MM.1S (cell line): ENCODE measurements at regions not wholly inside any gene's neighbourhood (a gene's known extent, or its start where the extent isn't known, plus 50 kb on each side); places are given as distances from the start of the nearest gene placed in this dataset.
A peak's percentile ranks its signal among the peaks of the same experiment; 100 is the strongest.

Experiments used
- DNase-seq: peaks from one replicate; pipeline ENCODE4 v3.0.0-alpha.2; 2015
- H2AFZ ChIP-seq: fragments of 300-600 bp; sonication (generic); 2 replicates; pipeline ENCODE4 v1.6.0; 2016; ENCODE audit warnings: antibody characterized with exemption, low read length
- H3F3A ChIP-seq: fragments of 300-600 bp; sonication (generic); 2 replicates; pipeline ENCODE4 v1.6.1; 2016; ENCODE audit warnings: mild to moderate bottlenecking, antibody characterized with exemption, low read length, moderate library complexity, mixed read lengths; ENCODE audit not compliant: insufficient read depth
- H3K27ac ChIP-seq: fragments of 300-600 bp; sonication (generic); 2 replicates; pipeline ENCODE4 v1.5.1; 2016; ENCODE audit warnings: mild to moderate bottlenecking, low read length
- H3K27me3 ChIP-seq: fragments of 300-600 bp; sonication (generic); replicated peaks from 2 replicates; pipeline ENCODE4 v1.6.0; 2016; ENCODE audit warnings: low read length; ENCODE audit not compliant: insufficient read depth
- H3K36me3 ChIP-seq: fragments of 300-600 bp; sonication (generic); replicated peaks from 2 replicates; pipeline ENCODE4 v1.6.1; 2016; ENCODE audit warnings: mild to moderate bottlenecking, low read length, mixed read lengths; ENCODE audit not compliant: insufficient read depth
- H3K4me1 ChIP-seq: fragments of 300-600 bp; sonication (generic); 2 replicates; pipeline ENCODE4 v1.6.1; 2016; ENCODE audit warnings: low read length, mixed read lengths
- H3K4me2 ChIP-seq: fragments of 300-600 bp; sonication (generic); 2 replicates; pipeline ENCODE4 v1.6.0; 2016; ENCODE audit warnings: low read depth, low read length
- H3K4me3 ChIP-seq: fragments of 300-600 bp; sonication (generic); 2 replicates; pipeline ENCODE4 v1.5.1; 2016; ENCODE audit warnings: low read length, mixed read lengths
- H3K79me2 ChIP-seq: fragments of 300-600 bp; sonication (generic); 2 replicates; pipeline ENCODE4 v1.6.1; 2016; ENCODE audit warnings: mixed run types, low read length, mixed read lengths
- H3K9ac ChIP-seq: fragments of 300-600 bp; sonication (generic); 2 replicates; pipeline ENCODE4 v1.6.1; 2016; ENCODE audit warnings: low read length, mixed read lengths
- H3K9me2 ChIP-seq: fragments of 300-600 bp; sonication (generic); replicated peaks from 2 replicates; pipeline ENCODE4 v1.6.1; 2016; ENCODE audit warnings: mild to moderate bottlenecking, low read length, mixed read lengths; ENCODE audit not compliant: insufficient read depth
- H3K9me3 ChIP-seq: fragments of 300-600 bp; sonication (generic); replicated peaks from 2 replicates; pipeline ENCODE4 v1.6.1; 2016; ENCODE audit warnings: mild to moderate bottlenecking, low read length, mixed read lengths; ENCODE audit not compliant: insufficient read depth
- H4K20me1 ChIP-seq: fragments of 300-600 bp; sonication (generic); 2 replicates; pipeline ENCODE4 v1.6.1; 2016; ENCODE audit warnings: mild to moderate bottlenecking, low read length, moderate library complexity, mixed read lengths; ENCODE audit not compliant: insufficient read depth
- CTCF ChIP-seq: fragments of 300-600 bp; sonication (generic); IDR thresholded peaks from 2 replicates; pipeline ENCODE4 v1.5.1; 2016; ENCODE audit warnings: antibody characterized with exemption, low read length, mixed read lengths
- EZH2 ChIP-seq: fragments of 300-600 bp; sonication (generic); optimal IDR thresholded peaks from 2 replicates; pipeline ENCODE3; 2017; ENCODE audit warnings: low read depth, mild to moderate bottlenecking, antibody characterized with exemption, low read length, mixed read lengths
- EZH2phosphoT487 ChIP-seq: fragments of 300-600 bp; sonication (generic); IDR thresholded peaks from 2 replicates; pipeline ENCODE4 v1.6.1; 2018; ENCODE audit warnings: antibody characterized with exemption, low read length

- no peak for TF ChIP-seq CTCF
- TF ChIP-seq EZH2phosphoT487, result no peak
- TF ChIP-seq EZH2, result no peak
Measured at GRCh38 chr2:163341426-163341825, 394.4 kb downstream of the FIGN start.

GRCh38 chr2:163338270-163338669 is 397.5 kb downstream of the FIGN start:
- no peaks in the 10 kb centered on the region for H3K79me2 ChIP-seq
- no peaks in the 10 kb centered on the region for H3K36me3 ChIP-seq
- H3K4me2 ChIP-seq, result no peak overlapping the region
- no peak overlapping the region for H3K9ac ChIP-seq
- no peak for TF ChIP-seq CTCF
- no peak for TF ChIP-seq EZH2phosphoT487
- TF ChIP-seq EZH2, result no peak
- H3F3A ChIP-seq, result no peaks in the 10 kb centered on the region
- no peak overlapping the region for H3K27ac ChIP-seq
- H3K4me1 ChIP-seq, result no peaks in the 10 kb centered on the region
- H3K27me3 ChIP-seq, result no peaks in the 10 kb centered on the region
- H3K9me3 ChIP-seq, result no peaks in the 10 kb centered on the region
- no peaks in the 10 kb centered on the region for H4K20me1 ChIP-seq
- DNase-seq, result no peak
- no peak overlapping the region for H2AFZ ChIP-seq
- H3K9me2 ChIP-seq, result no peaks in the 10 kb centered on the region
- no peak overlapping the region for H3K4me3 ChIP-seq

More at GRCh38 chr2:163341426-163341825, 394.4 kb downstream of the FIGN start:
- Histone ChIP-seq H3K4me2 (no peak overlapping the region), H3K9me2 (no peaks in the 10 kb centered on the region), H3K9ac (no peak overlapping the region), H3K9me3 (no peaks in the 10 kb centered on the region), H3K79me2 (no peaks in the 10 kb centered on the region), H3K4me1 (no peaks in the 10 kb centered on the region), H3F3A (no peaks in the 10 kb centered on the region), H2AFZ (no peak overlapping the region), H3K27me3 (no peaks in the 10 kb centered on the region), H3K4me3 (no peak overlapping the region), H3K27ac (no peak overlapping the region), H3K36me3 (no peaks in the 10 kb centered on the region), H4K20me1 (no peaks in the 10 kb centered on the region)
- DNase-seq, result peak; percentile 10

GRCh38 chr2:163324677-163325076 is 411.1 kb downstream of the FIGN start:
- H3K9me2 ChIP-seq, result no peaks in the 10 kb centered on the region

More at GRCh38 chr2:163324677-163325076, 411.1 kb downstream of the FIGN start:
- Histone ChIP-seq H3F3A (no peaks in the 10 kb centered on the region), H3K79me2 (no peaks in the 10 kb centered on the region), H3K4me1 (no peaks in the 10 kb centered on the region), H3K4me2 (no peak overlapping the region), H2AFZ (no peak overlapping the region), H3K4me3 (no peak overlapping the region), H3K9me3 (no peaks in the 10 kb centered on the region), H4K20me1 (no peaks in the 10 kb centered on the region), H3K36me3 (no peaks in the 10 kb centered on the region), H3K27me3 (no peaks in the 10 kb centered on the region; the same call in 1 of the 2 replicates), H3K27ac (no peak overlapping the region), H3K9ac (no peak overlapping the region)
- no peak for DNase-seq
- TF ChIP-seq CTCF, result no peak
- TF ChIP-seq EZH2, result no peak
